Smooth muscle cell (in vitro differentiated cells): ENCODE measurements at regions not wholly inside any gene's neighbourhood (a gene's known extent, or its start where the extent isn't known, plus 50 kb on each side); places are given as distances from the start of the nearest gene placed in this dataset.

ENCODE experiments used
- DNase-seq: peaks from one replicate; lab custom pipeline; 2025; ENCODE audit not compliant: unreplicated experiment; lab: John Stamatoyannopoulos, UW
- H2AFZ ChIP-seq: fragments of 200-600 bp; sonication (generic); 2 replicates; pipeline ENCODE4 v1.6.0; 2016; ENCODE audit warnings: antibody characterized with exemption, low read depth, mild to moderate bottlenecking
- H3F3A ChIP-seq: fragments of 200-600 bp; sonication (generic); 2 replicates; pipeline ENCODE4 v1.6.0; 2017; ENCODE audit warnings: antibody characterized with exemption, low read depth
- H3K27ac ChIP-seq: fragments of 200-600 bp; sonication (generic); 2 replicates; pipeline ENCODE4 v1.5.1; 2016; ENCODE audit warnings: low read depth, mild to moderate bottlenecking
- H3K27me3 ChIP-seq: fragments of 200-600 bp; sonication (generic); 2 replicates; pipeline ENCODE4 v1.6.1; 2016; ENCODE audit warnings: low read depth, mild to moderate bottlenecking
- H3K36me3 ChIP-seq: fragments of 200-600 bp; sonication (generic); 2 replicates; pipeline ENCODE4 v1.5.1; 2016; ENCODE audit warnings: low read depth
- H3K4me1 ChIP-seq: fragments of 200-600 bp; sonication (generic); 2 replicates; pipeline ENCODE4 v1.5.1; 2016; ENCODE audit warnings: low read depth
- H3K4me2 ChIP-seq: fragments of 200-600 bp; sonication (generic); 2 replicates; pipeline ENCODE4 v1.6.0; 2016; ENCODE audit warnings: mild to moderate bottlenecking
- H3K4me3 ChIP-seq: fragments of 200-600 bp; sonication (generic); 2 replicates; pipeline ENCODE4 v1.5.1; 2016; ENCODE audit warnings: mild to moderate bottlenecking
- H3K79me2 ChIP-seq: fragments of 200-600 bp; sonication (generic); 2 replicates; pipeline ENCODE4 v1.6.0; 2016; ENCODE audit warnings: low read depth, mild to moderate bottlenecking
- H3K9ac ChIP-seq: fragments of 200-600 bp; sonication (generic); 2 replicates; pipeline ENCODE4 v1.6.0; 2016; ENCODE audit warnings: low read depth
- H3K9me3 ChIP-seq: fragments of 200-600 bp; sonication (generic); replicated peaks from 2 replicates; pipeline ENCODE4 v1.5.1; 2016; ENCODE audit warnings: low read depth
- H4K20me1 ChIP-seq: fragments of 200-600 bp; sonication (generic); 2 replicates; pipeline ENCODE4 v1.6.0; 2016; ENCODE audit warnings: low read depth
- WGBS: methylation state at CpG from one replicate; pipeline ENCODE4 v1.1.7; 2016; ENCODE audit warnings: low lambda C conversion rate; 5-methylcytosine and 5-hydroxymethylcytosine counted together
- TF ChIP-seq, protein P1 (sequence below): fragments of 200-600 bp; sonication (generic); IDR thresholded peaks from 2 replicates; pipeline ENCODE4 v1.5.1; 2017; ENCODE audit warnings: borderline replicate concordance, mild to moderate bottlenecking, antibody characterized with exemption; ENCODE audit not compliant: insufficient read depth, poor library complexity, severe bottlenecking

DNA sequence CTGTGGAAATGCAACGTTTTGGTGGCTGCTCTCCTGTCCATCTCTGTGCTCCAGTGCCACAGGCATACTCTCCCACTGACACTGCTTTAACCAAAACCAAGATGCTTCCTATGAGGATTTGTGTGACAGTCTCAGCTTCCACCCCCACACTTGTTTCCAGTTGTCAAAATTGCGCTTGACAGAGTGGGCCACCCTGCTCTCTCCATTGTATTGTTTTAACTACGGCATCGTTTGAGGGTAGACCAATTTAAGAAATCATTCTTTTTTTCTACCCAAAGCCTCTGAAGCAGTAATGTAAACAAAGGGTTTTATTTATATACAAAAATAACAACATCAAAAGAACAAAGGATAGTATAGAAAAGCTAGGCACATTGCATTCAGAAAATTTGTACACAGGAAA, 178.0 kb downstream of the INHBA start:
- DNase-seq: no peak
- no peaks in the 10 kb centered on the region for H3K9me3 ChIP-seq
- no peaks in the 10 kb centered on the region for H3K27me3 ChIP-seq
- WGBS: 67% methylated on average over 4 of the region's 4 CpGs
- no peak overlapping the region for H3K4me3 ChIP-seq
- TF ChIP-seq, protein P1, sequence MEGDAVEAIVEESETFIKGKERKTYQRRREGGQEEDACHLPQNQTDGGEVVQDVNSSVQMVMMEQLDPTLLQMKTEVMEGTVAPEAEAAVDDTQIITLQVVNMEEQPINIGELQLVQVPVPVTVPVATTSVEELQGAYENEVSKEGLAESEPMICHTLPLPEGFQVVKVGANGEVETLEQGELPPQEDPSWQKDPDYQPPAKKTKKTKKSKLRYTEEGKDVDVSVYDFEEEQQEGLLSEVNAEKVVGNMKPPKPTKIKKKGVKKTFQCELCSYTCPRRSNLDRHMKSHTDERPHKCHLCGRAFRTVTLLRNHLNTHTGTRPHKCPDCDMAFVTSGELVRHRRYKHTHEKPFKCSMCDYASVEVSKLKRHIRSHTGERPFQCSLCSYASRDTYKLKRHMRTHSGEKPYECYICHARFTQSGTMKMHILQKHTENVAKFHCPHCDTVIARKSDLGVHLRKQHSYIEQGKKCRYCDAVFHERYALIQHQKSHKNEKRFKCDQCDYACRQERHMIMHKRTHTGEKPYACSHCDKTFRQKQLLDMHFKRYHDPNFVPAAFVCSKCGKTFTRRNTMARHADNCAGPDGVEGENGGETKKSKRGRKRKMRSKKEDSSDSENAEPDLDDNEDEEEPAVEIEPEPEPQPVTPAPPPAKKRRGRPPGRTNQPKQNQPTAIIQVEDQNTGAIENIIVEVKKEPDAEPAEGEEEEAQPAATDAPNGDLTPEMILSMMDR: no peak
- H3K36me3 ChIP-seq: no peaks in the 10 kb centered on the region
- H3K79me2 ChIP-seq: no peaks in the 10 kb centered on the region
- no peak overlapping the region for H3K9ac ChIP-seq
- H3K4me1 ChIP-seq: no peaks in the 10 kb centered on the region
- no peak overlapping the region for H3K27ac ChIP-seq
- H2AFZ ChIP-seq: no peak overlapping the region
- no peak overlapping the region for H3K4me2 ChIP-seq
- H4K20me1 ChIP-seq: no peaks in the 10 kb centered on the region
- H3F3A ChIP-seq: peaks cover 14% of the 10 kb centered on the region

DNA sequence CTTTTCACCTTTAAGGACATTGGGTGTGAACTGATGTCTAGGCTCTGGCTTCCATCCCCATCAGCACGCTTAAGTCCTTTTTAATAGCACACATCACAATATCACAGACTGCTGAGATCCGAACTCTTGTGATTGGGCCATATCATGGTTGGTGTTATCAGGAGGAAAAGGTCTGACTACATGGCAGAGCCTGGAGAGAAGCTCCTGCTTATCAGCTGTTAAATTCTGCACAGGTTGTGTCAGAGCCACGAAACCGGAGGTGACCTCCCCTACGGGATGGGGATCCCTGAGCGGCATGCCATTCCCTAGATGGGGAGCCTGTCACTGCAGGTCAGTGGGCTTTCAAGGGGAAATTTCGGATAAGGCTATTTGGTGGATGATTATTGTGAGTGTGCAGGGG, 182.4 kb downstream of the INHBA start:
- no peaks in the 10 kb centered on the region for H3K9me3 ChIP-seq
- no peak for DNase-seq
- no peak overlapping the region for H3K4me3 ChIP-seq
- H3K4me1 ChIP-seq: no peaks in the 10 kb centered on the region
- H3K27me3 ChIP-seq: no peaks in the 10 kb centered on the region
- no peak overlapping the region for H3K27ac ChIP-seq
- H3K36me3 ChIP-seq: no peaks in the 10 kb centered on the region
- no peaks in the 10 kb centered on the region for H4K20me1 ChIP-seq
- H3F3A ChIP-seq: no peaks in the 10 kb centered on the region
- H3K4me2 ChIP-seq: no peak overlapping the region
- H2AFZ ChIP-seq: no peak overlapping the region
- H3K9ac ChIP-seq: no peak overlapping the region
- H3K79me2 ChIP-seq: no peaks in the 10 kb centered on the region
- 88% methylated on average over 7 of the region's 7 CpGs for WGBS
- TF ChIP-seq, protein P1: no peak

DNA sequence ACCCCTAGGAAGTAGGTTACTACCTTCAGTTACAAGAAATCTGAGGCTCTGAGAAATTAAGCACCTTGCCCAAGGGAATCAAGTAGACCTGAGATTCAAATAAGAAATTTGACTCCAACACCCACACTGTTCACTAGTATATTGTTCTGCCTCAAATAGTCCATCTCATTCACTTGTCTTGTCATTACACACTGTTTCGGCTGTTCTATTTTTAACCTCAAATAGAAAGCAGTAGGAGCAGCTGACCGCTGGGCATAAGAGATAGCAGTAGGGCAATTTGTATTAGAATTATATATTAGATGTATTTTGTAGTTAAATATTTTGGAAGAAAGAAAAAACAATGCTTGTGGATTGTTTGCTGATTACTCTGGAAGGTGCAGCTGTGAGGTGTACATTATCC, 185.1 kb downstream of the INHBA start:
- Histone ChIP-seq H3K27ac (no peak overlapping the region), H3K36me3 (no peaks in the 10 kb centered on the region), H3K79me2 (no peaks in the 10 kb centered on the region), H3K27me3 (no peaks in the 10 kb centered on the region), H3K4me2 (no peak overlapping the region), H3K4me1 (no peaks in the 10 kb centered on the region), H4K20me1 (no peaks in the 10 kb centered on the region), H3K9me3 (no peaks in the 10 kb centered on the region), H3K9ac (no peak overlapping the region), H3K4me3 (no peak overlapping the region), H2AFZ (no peak overlapping the region), H3F3A (no peaks in the 10 kb centered on the region)
- WGBS: 99% methylated on average over 2 of the region's 2 CpGs
- TF ChIP-seq, protein P1: no peak
- DNase-seq: no peak

DNA sequence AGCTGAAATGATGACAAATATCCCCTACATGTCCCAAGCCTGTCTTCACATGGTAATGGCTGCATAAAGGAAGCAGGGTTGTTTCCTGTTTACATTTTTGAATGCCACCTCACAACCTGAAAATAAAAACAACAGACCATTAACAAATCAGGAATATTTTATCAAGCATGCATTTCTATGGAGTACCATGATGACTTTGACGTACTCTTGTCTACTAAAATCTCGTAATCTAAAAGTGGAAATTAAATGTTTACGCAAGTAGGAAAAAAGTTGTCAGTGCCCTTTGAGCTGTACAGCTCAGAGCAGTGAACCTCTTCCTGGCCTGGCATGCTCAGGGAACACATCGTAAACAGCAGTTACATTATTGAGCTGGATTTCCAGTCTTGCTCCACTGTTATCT, 194.1 kb downstream of the INHBA start:
- WGBS: 34% methylated on average over 4 of the region's 4 CpGs
- H3K36me3 ChIP-seq: no peaks in the 10 kb centered on the region
- H3K4me1 ChIP-seq: no peaks in the 10 kb centered on the region
- H3K79me2 ChIP-seq: no peaks in the 10 kb centered on the region
- no peaks in the 10 kb centered on the region for H3K27me3 ChIP-seq
- H3K4me2 ChIP-seq: peak overlapping the region; percentile 19
- peak overlapping the region; percentile 25 for H3K27ac ChIP-seq
- no peak overlapping the region for H3K4me3 ChIP-seq
- DNase-seq: no peak
- H2AFZ ChIP-seq: peak overlapping the region; percentile 43
- peaks cover 5% of the 10 kb centered on the region for H3F3A ChIP-seq
- TF ChIP-seq, protein P1: no peak
- no peaks in the 10 kb centered on the region for H4K20me1 ChIP-seq
- H3K9me3 ChIP-seq: no peaks in the 10 kb centered on the region
- H3K9ac ChIP-seq: no peak overlapping the region
